GM12878 (cell line): ENCODE measurements at regions not wholly inside any gene's neighbourhood (a gene's known extent, or its start where the extent isn't known, plus 50 kb on each side); places are given as distances from the start of the nearest gene placed in this dataset.

Experiments
- CBFB ChIP-seq: IDR thresholded peaks from 2 replicates; pipeline ENCODE4 v1.6.1; 2016; ENCODE audit warnings: antibody characterized with exemption, low read depth
- CEBPB ChIP-seq, 2 experiments: fragments of 150-350 bp in 1 of 2; IDR thresholded peaks; 2 replicates each; pipeline ENCODE4 v1.6.1; 2012 to 2014; ENCODE audit warnings: low read depth in 2 of 2, low read length in 2 of 2, borderline replicate concordance in 1 of 2, inconsistent platforms in 1 of 2
- CTCF ChIP-seq, 3 experiments: IDR thresholded peaks in 2 of 3; conservative IDR thresholded peaks in 1 of 3; 2 replicates each; pipeline ENCODE4 v1.5.1; 2011; ENCODE audit warnings: low read depth in 3 of 3, low read length in 3 of 3, mild to moderate bottlenecking in 3 of 3, control low read depth in 2 of 3, moderate library complexity in 2 of 3, inconsistent platforms in 1 of 3, mixed read lengths in 1 of 3; ENCODE audit not compliant: control insufficient read depth in 2 of 3, insufficient read depth in 1 of 3; ENCODE audit errors: extremely low read depth in 1 of 3
- EGR1 ChIP-seq, 2 experiments: IDR thresholded peaks; 1 replicate in 1 of 2; 2 replicates in 1 of 2; pipeline ENCODE4 v1.6.1; 2011 to 2012; ENCODE audit warnings: low read depth in 2 of 2, low read length in 2 of 2, borderline replicate concordance in 1 of 2, mild to moderate bottlenecking in 1 of 2, moderate library complexity in 1 of 2
- EP300 ChIP-seq, 2 experiments: fragments of 150-350 bp in 1 of 2; IDR thresholded peaks; 2 replicates each; pipeline ENCODE4 v1.6.1; 2011 to 2012; ENCODE audit warnings: low read depth in 2 of 2, low read length in 2 of 2, borderline replicate concordance in 1 of 2, improper control_type of control experiment in 1 of 2, inconsistent platforms in 1 of 2; ENCODE audit not compliant: control insufficient read depth in 1 of 2
- FOS ChIP-seq: IDR thresholded peaks from 3 replicates; pipeline ENCODE4 v1.6.1; 2011; ENCODE audit warnings: borderline replicate concordance; ENCODE audit not compliant: insufficient read length; ENCODE audit errors: extremely low read depth
- JUNB ChIP-seq: IDR thresholded peaks from 2 replicates; pipeline ENCODE4 v1.6.1; 2016; ENCODE audit warnings: antibody characterized with exemption, mild to moderate bottlenecking
- POLR2A ChIP-seq: IDR thresholded peaks from 2 replicates; pipeline ENCODE4 v1.6.1; 2011; ENCODE audit warnings: low read depth, mild to moderate bottlenecking, low read length
- POLR2AphosphoS5 ChIP-seq: IDR thresholded peaks from 2 replicates; pipeline ENCODE4 v1.6.1; 2011; ENCODE audit warnings: mild to moderate bottlenecking, low read length, inconsistent platforms
- RAD21 ChIP-seq: IDR thresholded peaks from 2 replicates; pipeline ENCODE4 v1.6.1; 2011; ENCODE audit warnings: mild to moderate bottlenecking, low read depth, low read length, moderate library complexity; ENCODE audit not compliant: insufficient read depth
- SUZ12 ChIP-seq: fragments of 200-600 bp; sonication (generic); IDR thresholded peaks from one replicate; pipeline ENCODE4 v1.6.1; 2018; ENCODE audit warnings: antibody characterized with exemption, mild to moderate bottlenecking; ENCODE audit not compliant: unreplicated experiment
- ZBTB33 ChIP-seq: fragments of 450-650 bp; IDR thresholded peaks from 2 replicates; pipeline ENCODE4 v1.6.1; 2017; ENCODE audit warnings: mild to moderate bottlenecking
- ZNF622 ChIP-seq: fragments of 450-650 bp; IDR thresholded peaks from 2 replicates; pipeline ENCODE4 v1.6.1; 2017; ENCODE audit warnings: mild to moderate bottlenecking, inconsistent platforms

- TF ChIP-seq ZBTB33, result no peak
- TF ChIP-seq CTCF (IDR thresholded peaks at IDR 0.05 in 2 of 3, conservative IDR thresholded peaks at IDR 0.05 in 1 of 3; ENCODE audit: control insufficient read depth in 2 of 3, extremely low read depth in 1 of 3, insufficient read depth in 1 of 3, low read depth in 3 of 3, low read length in 3 of 3), result no peak
- no peak for TF ChIP-seq EP300 (IDR thresholded peaks at IDR 0.05; ENCODE audit: borderline replicate concordance in 1 of 2, control insufficient read depth in 1 of 2, low read depth in 2 of 2, low read length in 2 of 2)
- no peak for TF ChIP-seq CEBPB (IDR thresholded peaks at IDR 0.05; ENCODE audit: borderline replicate concordance in 1 of 2, low read depth in 2 of 2, low read length in 2 of 2)
- TF ChIP-seq EGR1 (IDR thresholded peaks at IDR 0.05; ENCODE audit: borderline replicate concordance in 1 of 2, low read depth in 2 of 2, low read length in 2 of 2), result no peak
- no peak for TF ChIP-seq POLR2AphosphoS5
- TF ChIP-seq FOS, result no peak
- TF ChIP-seq CBFB, result no peak
- no peak for TF ChIP-seq ZNF622
- no peak for TF ChIP-seq RAD21
- TF ChIP-seq SUZ12, result no peak
- TF ChIP-seq JUNB, result no peak
- TF ChIP-seq POLR2A, result no peak
Measured at GRCh38 chr9:94207781-94208180, 51.3 kb upstream of the ZNF169 start.
